ENCODE measurements at regions not wholly inside any gene's neighbourhood (a gene's known extent, or its start where the extent isn't known, plus 50 kb on each side); places are given as distances from the start of the nearest gene placed in this dataset.

- RAD21 ChIA-PET (ENCODE audit: unreplicated experiment): no interaction called here
- FAIRE-seq (no peak), ATAC-seq (no peak), DNase-seq (ENCODE audit: low read depth, low spot score) (no peak)
- TF ChIP-seq BACH1 (IDR thresholded peaks at IDR 0.05; ENCODE audit: borderline replicate concordance) (no peak), SREBF2 (IDR thresholded peaks at IDR 0.05; ENCODE audit: low read length) (no peak), SIN3A (IDR thresholded peaks at IDR 0.05; ENCODE audit: low read depth, low read length) (no peak), ESRRA (IDR thresholded peaks at IDR 0.05; ENCODE audit: low read length) (no peak), IRF5 (IDR thresholded peaks at IDR 0.05; ENCODE audit: borderline replicate concordance) (no peak), CBFB (IDR thresholded peaks at IDR 0.05; ENCODE audit: low read depth) (no peak), RB1 (IDR thresholded peaks at IDR 0.05; ENCODE audit: borderline replicate concordance) (no peak), POLR2AphosphoS2 (IDR thresholded peaks at IDR 0.05; ENCODE audit: low read depth, low read length) (no peak)
- Histone ChIP-seq H3K4me3 (no peak overlapping the region), H3K36me3 (ENCODE audit: control insufficient read depth in 2 of 2, insufficient read depth in 2 of 2, low read length in 1 of 2) (no peaks in the 10 kb centered on the region), H2AFZ (ENCODE audit: control insufficient read depth, low read depth, low read length) (no peak overlapping the region), H3K4me1 (ENCODE audit: control insufficient read depth, insufficient read depth, low read length) (no peaks in the 10 kb centered on the region), H4K20me1 (ENCODE audit: control insufficient read depth, insufficient read depth) (no peaks in the 10 kb centered on the region), H3K9me3 (replicated peaks; ENCODE audit: control insufficient read depth, insufficient read depth, low read length) (no peaks in the 10 kb centered on the region), H3K27me3 (replicated peaks in 1 of 2; ENCODE audit: control insufficient read depth in 2 of 2, insufficient read depth in 2 of 2, low read length in 1 of 2) (no peaks in the 10 kb centered on the region), H3K4me2 (ENCODE audit: control insufficient read depth, insufficient read depth) (no peak overlapping the region), H3K79me2 (ENCODE audit: control insufficient read depth, insufficient read depth, low read length) (no peaks in the 10 kb centered on the region), H3K9ac (ENCODE audit: control insufficient read depth, insufficient read depth, low read length) (no peak overlapping the region), H3K27ac (ENCODE audit: control insufficient read depth, insufficient read depth) (no peak overlapping the region)
- SMC1A ChIA-PET (ENCODE audit: uncharacterized antibody, unreplicated experiment): no interaction called here
- in situ Hi-C loops (cut with MboI) (no loop called here), intact Hi-C loops (cut with micrococcal nuclease; ENCODE audit: unreplicated experiment) (no loop called here)
- CTCF ChIA-PET: no interaction called here
- POLR2A ChIA-PET: no interaction called here
- 0% methylated on average over 2 of the region's 2 CpGs for WGBS (ENCODE audit: insufficient coverage, insufficient replicate concordance, low lambda C conversion rate, missing lambda C conversion rate)
- BruUV-seq (replicated peaks): no TSS peak
Observed at GRCh38 chr5:85545129-85545528, 1072.6 kb upstream of the COX7C start.

- CTCF ChIA-PET: no interaction called here
- WGBS (ENCODE audit: insufficient coverage, insufficient replicate concordance, low lambda C conversion rate, missing lambda C conversion rate): 60% methylated on average over 10 of the region's 10 CpGs
- H3K27me3 ChIP-seq (replicated peaks in 1 of 2; ENCODE audit: control insufficient read depth in 2 of 2, insufficient read depth in 2 of 2, low read length in 1 of 2): no peaks in the 10 kb centered on the region
- no peaks in the 10 kb centered on the region for H3K4me1 ChIP-seq (ENCODE audit: control insufficient read depth, insufficient read depth, low read length)
- H3K4me3 ChIP-seq: no peak overlapping the region
- H3K36me3 ChIP-seq (ENCODE audit: control insufficient read depth in 2 of 2, insufficient read depth in 2 of 2, low read length in 1 of 2): no peaks in the 10 kb centered on the region
- POLR2A ChIA-PET: no interaction called here
- H3K9me3 ChIP-seq (replicated peaks; ENCODE audit: control insufficient read depth, insufficient read depth, low read length): no peaks in the 10 kb centered on the region
- in situ Hi-C loops (cut with MboI) (no loop called here), intact Hi-C loops (cut with micrococcal nuclease; ENCODE audit: unreplicated experiment) (no loop called here)
- no peak for TF ChIP-seq NR2C2 (IDR thresholded peaks at IDR 0.05; ENCODE audit: borderline replicate concordance, control insufficient read depth, insufficient read length, low read depth)
- no peak for TF ChIP-seq SUZ12 (IDR thresholded peaks at IDR 0.05; ENCODE audit: unreplicated experiment)
- no peak for TF ChIP-seq PRDM15 (CRISPR knock-in tag; IDR thresholded peaks at IDR 0.05)
- no peak for TF ChIP-seq NFIC (IDR thresholded peaks at IDR 0.05; ENCODE audit: low read depth, low read length)
- TF ChIP-seq HDAC2 (IDR thresholded peaks at IDR 0.05): no peak
- TF ChIP-seq MEF2B (IDR thresholded peaks at IDR 0.05; ENCODE audit: partially characterized antibody, poor library complexity, severe bottlenecking): no peak
- no TSS peak for BruUV-seq (replicated peaks)
- H4K20me1 ChIP-seq (ENCODE audit: control insufficient read depth, insufficient read depth): no peaks in the 10 kb centered on the region
- H2AFZ ChIP-seq (ENCODE audit: control insufficient read depth, low read depth, low read length): no peak overlapping the region
- H3K27ac ChIP-seq (ENCODE audit: control insufficient read depth, insufficient read depth): no peak overlapping the region
- DNase-seq (ENCODE audit: low read depth, low spot score) (no peak), FAIRE-seq (no peak), ATAC-seq (no peak)
- H3K9ac ChIP-seq (ENCODE audit: control insufficient read depth, insufficient read depth, low read length): no peak overlapping the region
- no peaks in the 10 kb centered on the region for H3K79me2 ChIP-seq (ENCODE audit: control insufficient read depth, insufficient read depth, low read length)
- RAD21 ChIA-PET (ENCODE audit: unreplicated experiment): no interaction called here
- SMC1A ChIA-PET (ENCODE audit: uncharacterized antibody, unreplicated experiment): interaction anchor here (1.0 kb wide), 1 partner anchor 96 kb away, joined by 3 read pairs; no protein-coding TSS in a partner anchor
- no peak overlapping the region for H3K4me2 ChIP-seq (ENCODE audit: control insufficient read depth, insufficient read depth)
Observed at GRCh38 chr5:85549229-85549628, 1068.5 kb upstream of the COX7C start.
